GM23338 (cell line): ENCODE measurements at regions not wholly inside any gene's neighbourhood (a gene's known extent, or its start where the extent isn't known, plus 50 kb on each side); places are given as distances from the start of the nearest gene placed in this dataset.

Source experiments
- CREB1 ChIP-seq: fragments of 250-450 bp; sonication (Bioruptor Pico); IDR thresholded peaks from 2 replicates; pipeline ENCODE4 v1.5.0; 2020; ENCODE audit warnings: low read depth, mild to moderate bottlenecking, moderate library complexity
- CTCF ChIP-seq, 2 experiments: fragments of 200-600 bp in 1 of 2; sonication (generic) in 1 of 2; conservative IDR thresholded peaks; 2 replicates each; pipeline versions ENCODE4 v1.5.1 to v1.6.1; 2016 to 2017; ENCODE audit warnings: antibody characterized with exemption in 2 of 2, low read depth in 2 of 2, mild to moderate bottlenecking in 2 of 2, moderate library complexity in 1 of 2
- ETS1 ChIP-seq: IDR thresholded peaks from 2 replicates; pipeline ENCODE4 v1.6.1; 2016; ENCODE audit warnings: antibody characterized with exemption
- EZH2 ChIP-seq: fragments of 200-600 bp; sonication (generic); IDR thresholded peaks from one replicate; pipeline ENCODE4 v1.8.0; 2017; ENCODE audit warnings: antibody characterized with exemption, mild to moderate bottlenecking, low read depth; ENCODE audit not compliant: unreplicated experiment
- EZH2phosphoT487 ChIP-seq: fragments of 200-600 bp; sonication (generic); IDR thresholded peaks from one replicate; pipeline ENCODE4 v1.8.1; 2018; ENCODE audit warnings: antibody characterized with exemption; ENCODE audit not compliant: unreplicated experiment
- JUNB ChIP-seq: IDR thresholded peaks from one replicate; pipeline ENCODE4 v1.6.1; 2016; ENCODE audit warnings: antibody characterized with exemption; ENCODE audit not compliant: unreplicated experiment
- NANOG ChIP-seq: IDR thresholded peaks from 2 replicates; pipeline ENCODE4 v1.6.1; 2016; ENCODE audit warnings: antibody characterized with exemption, borderline replicate concordance
- POLR2AphosphoS5 ChIP-seq: IDR thresholded peaks from 2 replicates; pipeline ENCODE4 v1.6.1; 2016; ENCODE audit warnings: antibody characterized with exemption, low read depth
- REST ChIP-seq: IDR thresholded peaks from one replicate; pipeline ENCODE4 v1.6.1; 2018; ENCODE audit warnings: antibody characterized with exemption; ENCODE audit not compliant: unreplicated experiment
- STAT1 ChIP-seq: IDR thresholded peaks from one replicate; pipeline ENCODE4 v1.6.1; 2016; ENCODE audit warnings: antibody characterized with exemption; ENCODE audit not compliant: unreplicated experiment
- ZNF331 ChIP-seq: fragments of 250-450 bp; sonication (Bioruptor Pico); IDR thresholded peaks from 2 replicates; pipeline ENCODE4 v1.5.0; 2020; ENCODE audit warnings: low read depth, mild to moderate bottlenecking, moderate library complexity
- ZNF462 ChIP-seq: fragments of 250-450 bp; sonication (Bioruptor Pico); IDR thresholded peaks from 2 replicates; pipeline ENCODE4 v1.5.0; 2020; ENCODE audit warnings: mild to moderate bottlenecking, moderate library complexity

- no peak for TF ChIP-seq EZH2
- no peak for TF ChIP-seq CTCF (conservative IDR thresholded peaks at IDR 0.05; ENCODE audit: low read depth in 2 of 2)
- no peak for TF ChIP-seq EZH2phosphoT487
- no peak for TF ChIP-seq NANOG
- TF ChIP-seq ZNF462 (CRISPR knock-in tag): no peak
- no peak for TF ChIP-seq POLR2AphosphoS5
- no peak for TF ChIP-seq CREB1
- no peak for TF ChIP-seq REST
- no peak for TF ChIP-seq JUNB
- no peak for TF ChIP-seq ETS1
- TF ChIP-seq STAT1: no peak
- TF ChIP-seq ZNF331: no peak
Measured at GRCh38 chr20:22922987-22923386, 112.1 kb upstream of the SSTR4 start.
